Pulmonary artery endothelial cell (primary cell): ENCODE measurements at regions not wholly inside any gene's neighbourhood (a gene's known extent, or its start where the extent isn't known, plus 50 kb on each side); places are given as distances from the start of the nearest gene placed in this dataset.
A peak's percentile ranks its signal among the peaks of the same experiment; 100 is the strongest.

ENCODE experiments used
- DNase-seq: peaks from one replicate; pipeline ENCODE4 v3.0.0-alpha.2; 2011; ENCODE audit warnings: low read depth, low spot score

DNA sequence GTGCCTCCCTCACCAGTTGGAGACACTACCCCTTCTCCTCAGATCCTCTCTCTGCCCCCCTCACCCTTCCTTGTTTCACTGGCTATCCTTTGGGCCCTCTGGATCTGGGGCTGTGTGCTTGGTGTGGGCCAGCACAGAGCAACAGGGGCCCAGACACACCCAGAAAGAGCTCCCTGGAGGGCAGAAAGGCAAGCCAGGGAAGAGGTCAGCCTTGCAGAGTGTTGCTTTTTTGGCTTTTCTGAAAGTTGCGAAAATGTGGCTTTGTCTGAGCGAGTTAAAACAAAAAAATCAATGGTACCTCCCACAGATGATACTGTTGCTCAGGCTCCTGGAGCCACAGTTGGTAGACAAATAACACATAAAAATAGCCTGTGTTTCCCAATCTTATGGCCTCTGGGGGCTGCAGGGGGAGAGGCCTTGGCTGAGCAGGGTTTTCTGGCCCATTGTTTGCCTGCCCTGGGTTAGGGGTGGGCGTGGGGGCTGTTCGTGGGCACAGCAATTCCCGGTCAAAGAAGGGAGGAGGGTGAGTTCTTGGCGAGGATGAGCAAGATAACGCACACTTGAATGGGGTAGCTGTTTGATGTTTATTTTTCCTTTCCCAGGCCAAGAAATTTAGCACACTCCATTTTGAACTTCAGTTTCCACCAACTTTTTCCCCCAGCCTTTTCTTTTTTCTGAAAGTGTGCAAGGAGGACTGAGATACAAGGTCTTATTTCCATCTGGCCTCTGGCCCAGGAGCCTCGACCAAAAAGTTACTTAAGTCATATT lies 167.0 kb upstream of the HAAO start:
- no peak for DNase-seq

DNA sequence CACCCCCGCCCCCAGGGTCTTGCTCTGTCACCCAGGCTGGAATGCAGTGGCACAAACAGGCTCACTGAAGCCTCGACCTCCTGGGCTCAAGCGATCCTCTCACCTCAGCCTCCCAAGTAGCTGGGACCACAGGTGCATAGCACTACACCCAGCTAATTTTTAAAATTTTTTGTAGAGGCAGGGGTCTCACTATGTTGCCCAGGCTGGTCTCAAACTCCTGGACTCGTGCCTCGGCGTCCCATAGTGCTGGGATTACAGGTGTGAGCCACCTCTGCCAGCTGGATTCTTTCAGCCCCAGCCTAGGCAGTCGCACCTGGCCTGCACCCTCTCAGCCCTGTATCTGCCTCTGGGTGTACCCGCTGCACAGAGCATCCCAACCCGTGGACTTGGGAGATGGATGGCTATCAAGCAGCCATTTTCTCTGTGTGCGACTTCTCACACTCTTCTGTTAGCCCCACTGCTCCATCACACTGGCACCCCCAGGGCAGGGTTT lies 166.4 kb upstream of the HAAO start:
- DNase-seq, result no peak

DNA sequence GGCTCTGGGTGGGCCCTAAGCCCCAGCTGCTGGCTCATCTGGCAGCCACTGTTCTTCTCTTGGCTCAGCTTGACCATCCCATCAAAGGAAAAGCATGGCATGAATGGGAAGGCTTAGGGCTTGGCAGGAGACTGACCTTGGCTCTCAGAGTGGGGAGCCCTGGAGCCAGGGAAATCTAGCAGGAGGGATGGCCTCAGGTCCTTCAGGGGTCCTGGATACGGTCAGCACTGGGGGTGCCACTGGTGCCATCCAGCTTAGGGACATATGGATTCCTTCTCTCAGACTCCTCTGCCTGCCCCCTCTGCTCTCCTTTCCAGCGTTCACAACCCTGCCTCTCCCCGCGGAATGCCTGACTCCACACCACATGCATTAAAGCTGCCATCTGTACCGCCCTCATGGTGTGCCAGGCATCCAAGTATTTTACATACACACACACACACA lies 165.5 kb upstream of the HAAO start:
- DNase-seq, result no peak

DNA sequence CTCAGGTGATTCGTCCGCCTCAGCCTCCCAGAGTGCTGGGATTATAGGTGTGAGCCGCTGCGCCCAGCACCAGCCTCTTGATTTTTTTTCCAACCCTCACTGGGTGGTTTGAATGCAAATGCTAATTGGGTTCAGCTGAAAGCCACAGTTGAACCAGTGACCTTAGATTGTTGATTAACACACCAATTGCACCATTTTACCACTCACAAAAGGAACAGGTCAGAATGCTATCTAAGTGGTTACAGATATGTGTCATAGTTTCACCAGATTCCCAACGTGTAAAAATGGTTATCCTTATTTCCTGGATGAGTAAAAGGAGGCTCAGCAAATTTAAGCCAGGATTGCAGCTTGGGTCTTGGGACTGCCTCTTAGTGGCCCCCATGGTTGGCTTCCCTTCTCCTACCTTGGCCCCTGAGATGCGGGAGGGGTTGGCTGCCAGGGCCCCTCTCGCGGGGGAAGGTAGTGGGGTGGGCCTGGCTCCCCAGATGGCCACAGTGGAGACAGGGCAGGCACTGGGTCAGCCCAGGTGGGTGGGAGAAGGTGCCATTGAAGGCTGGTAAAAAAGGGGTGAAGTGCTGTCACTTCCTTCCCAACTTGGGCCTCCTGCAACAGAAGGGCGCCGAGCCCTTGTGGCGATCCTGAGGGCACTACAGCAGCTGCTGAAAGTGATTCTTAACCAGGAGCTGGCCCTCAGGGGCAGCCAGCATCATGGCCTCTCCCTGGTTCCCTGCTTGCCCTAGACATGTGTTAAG lies 164.9 kb upstream of the HAAO start:
- DNase-seq, result no peak

DNA sequence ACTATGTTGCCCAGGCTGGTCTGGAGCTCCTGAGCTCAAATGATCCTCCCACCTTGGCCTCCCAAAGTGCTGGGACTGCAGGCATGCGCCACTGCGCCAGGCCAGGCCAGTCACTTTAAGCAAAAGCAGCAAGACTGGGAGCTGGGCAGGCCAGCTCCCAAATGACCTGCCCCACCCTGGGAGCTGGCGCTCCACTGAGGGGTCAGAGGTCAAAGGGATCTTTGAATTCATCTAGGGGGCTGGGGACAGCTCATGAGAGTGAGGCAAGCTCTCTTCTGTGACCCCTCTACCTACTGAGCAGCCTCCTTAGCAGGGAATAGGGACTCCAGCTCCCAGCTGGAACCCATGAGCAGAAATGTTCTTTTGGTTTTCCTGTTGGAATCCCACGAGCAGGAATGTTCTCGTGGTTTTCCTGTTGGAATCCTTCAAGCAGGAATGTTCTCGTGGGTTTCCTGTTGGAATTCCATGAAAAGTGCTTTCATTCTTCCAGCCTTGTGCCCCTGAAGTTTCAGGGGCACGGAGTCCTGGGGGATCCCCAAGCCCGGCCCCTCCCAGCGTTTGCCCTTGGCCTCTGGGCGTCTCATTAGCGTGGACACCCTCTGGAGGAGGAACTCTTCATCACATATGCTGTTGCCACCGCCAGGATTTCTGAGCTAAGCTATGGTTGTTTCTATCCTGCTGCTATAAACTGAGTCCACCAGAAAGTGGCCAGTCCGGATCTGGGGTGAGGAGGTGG lies 162.0 kb upstream of the HAAO start:
- DNase-seq, result no peak

DNA sequence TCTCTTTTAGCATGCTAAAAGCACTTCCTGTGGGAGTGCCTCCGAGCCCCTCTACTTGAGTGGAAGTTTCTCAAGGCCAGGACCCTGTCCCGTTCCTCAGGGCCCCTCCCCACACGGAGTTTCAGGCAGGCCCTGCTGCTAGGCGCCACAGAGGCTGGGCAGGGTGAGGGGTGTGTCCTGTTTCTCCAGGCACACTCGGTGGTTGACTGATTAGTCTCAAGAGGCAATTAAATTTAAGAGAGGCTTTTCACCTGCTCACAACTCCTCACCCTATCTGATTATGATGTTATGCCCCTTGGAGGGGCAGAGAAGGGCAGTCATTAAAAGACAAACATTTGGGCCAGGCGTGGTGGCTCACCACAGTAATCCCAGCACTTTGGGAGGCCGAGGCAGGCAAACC lies 160.8 kb upstream of the HAAO start:
- DNase-seq, result no peak

DNA sequence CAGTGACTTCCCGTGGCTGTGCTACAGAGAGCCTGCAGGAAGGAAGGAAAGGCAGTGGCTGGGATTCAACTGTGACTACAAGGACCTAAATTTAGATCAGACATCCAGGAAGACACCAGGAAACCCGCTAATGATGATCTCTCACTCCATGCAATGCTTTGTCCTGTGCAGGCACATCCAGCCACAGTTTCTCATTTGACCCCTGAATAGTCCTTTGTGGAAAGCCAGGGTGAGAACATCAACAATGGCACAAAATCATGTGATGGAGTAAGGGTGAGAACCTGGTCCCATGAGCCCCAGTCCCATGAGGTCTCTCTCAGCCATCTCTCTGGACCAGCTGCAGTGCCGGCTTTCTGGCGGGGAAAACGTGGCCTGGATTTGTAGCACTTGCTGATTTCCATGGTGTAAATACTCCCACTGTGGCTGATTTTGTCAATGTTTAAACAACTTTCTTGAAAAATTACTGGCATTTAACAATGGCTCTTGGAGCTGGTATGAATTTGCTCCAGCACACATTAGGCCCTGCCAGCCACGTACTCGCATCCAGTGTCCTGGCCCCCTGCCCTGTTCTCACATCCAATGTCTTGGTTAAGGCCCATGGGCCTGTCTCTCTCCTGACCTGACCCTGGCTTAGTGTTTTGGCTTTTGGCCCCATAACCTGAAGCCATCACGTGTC lies 159.0 kb upstream of the HAAO start:
- peak; percentile 8 for DNase-seq

DNA sequence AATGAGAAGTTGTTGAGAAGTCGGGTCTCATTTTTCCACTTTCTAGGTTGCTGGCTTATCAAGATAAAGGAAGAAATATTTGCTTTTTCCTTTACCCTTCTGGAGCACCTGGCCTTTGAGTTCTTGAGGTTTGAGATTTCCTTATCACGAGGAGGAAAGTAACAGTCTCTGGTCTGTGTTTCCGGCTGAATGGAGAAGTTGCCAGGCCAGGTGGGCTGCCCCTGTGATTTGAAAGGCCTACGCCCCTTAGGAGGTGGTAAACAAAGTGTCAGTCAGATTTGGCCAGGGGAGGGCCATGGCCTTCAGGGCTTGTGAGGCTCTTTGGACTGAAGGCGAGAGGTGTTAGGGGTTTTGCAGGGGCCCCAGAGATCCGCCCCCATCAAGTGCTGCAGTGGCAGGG lies 156.7 kb upstream of the HAAO start:
- DNase-seq, result no peak

DNA sequence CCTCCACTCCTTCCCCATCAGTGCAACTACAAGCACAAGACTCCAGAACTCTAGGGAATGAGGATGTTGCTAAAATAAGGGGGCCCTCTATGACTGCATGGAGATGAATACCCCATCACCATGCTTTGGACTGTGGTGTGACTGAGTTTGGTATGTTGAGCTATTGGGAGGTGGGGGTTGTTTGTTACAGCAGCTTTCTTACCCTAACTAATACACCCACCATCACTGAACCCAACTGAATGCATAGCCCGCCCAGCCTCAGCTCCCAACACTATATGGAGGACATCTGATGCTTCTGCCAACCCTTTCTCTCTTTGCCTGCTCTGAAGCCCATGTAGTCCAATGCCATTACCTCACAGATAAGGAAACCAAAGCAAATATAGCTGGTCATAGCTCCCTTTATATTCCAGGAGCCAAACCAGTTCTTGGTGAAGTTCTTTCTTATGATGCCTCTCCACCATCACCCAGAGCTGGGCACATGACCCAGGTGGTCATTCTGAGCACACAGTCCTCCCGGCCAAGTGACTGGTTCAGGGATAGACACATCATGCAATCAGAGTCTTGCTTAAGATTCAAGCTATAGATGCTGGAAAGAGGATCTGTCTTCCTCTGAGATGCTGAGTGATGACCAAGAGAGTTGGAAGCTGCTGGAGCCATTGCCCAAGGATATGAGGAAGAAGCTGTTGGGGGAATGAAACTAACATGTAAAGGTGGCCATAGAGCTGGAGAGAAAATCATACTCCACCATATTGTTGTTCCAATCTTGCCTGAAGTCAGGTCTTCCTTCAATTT lies 155.6 kb upstream of the HAAO start:
- DNase-seq, result no peak

DNA sequence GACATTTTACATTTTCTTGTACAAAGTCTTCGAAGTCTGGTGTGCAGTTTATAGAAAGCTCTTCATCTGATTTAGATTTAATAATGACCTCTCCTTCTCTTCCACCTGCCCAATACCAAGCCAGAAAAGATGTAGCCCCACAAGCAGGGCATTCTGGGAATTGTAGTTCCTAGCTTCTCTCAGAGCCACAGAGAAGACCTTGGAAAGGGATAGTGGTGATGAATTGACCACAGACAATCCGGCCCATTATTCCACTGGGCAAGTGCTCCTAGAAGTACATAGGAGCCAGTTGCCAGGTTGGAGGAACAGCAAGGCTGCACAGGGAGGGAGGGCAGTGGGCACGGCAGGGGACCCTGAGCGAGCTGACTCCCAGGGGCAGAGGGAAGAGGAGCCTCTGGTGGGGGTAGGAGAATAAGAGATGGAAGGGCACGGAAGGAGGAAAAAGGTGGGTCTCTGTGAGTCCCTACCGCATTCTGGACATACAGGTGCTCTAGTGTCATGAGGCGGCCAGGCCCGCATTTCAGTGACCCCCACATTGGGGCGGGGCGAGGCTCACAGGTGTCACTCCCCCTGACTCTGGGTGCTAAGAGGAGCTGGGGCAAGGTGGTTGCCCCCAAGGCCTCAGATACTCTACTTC lies 152.5 kb upstream of the HAAO start:
- DNase-seq, result no peak

DNA sequence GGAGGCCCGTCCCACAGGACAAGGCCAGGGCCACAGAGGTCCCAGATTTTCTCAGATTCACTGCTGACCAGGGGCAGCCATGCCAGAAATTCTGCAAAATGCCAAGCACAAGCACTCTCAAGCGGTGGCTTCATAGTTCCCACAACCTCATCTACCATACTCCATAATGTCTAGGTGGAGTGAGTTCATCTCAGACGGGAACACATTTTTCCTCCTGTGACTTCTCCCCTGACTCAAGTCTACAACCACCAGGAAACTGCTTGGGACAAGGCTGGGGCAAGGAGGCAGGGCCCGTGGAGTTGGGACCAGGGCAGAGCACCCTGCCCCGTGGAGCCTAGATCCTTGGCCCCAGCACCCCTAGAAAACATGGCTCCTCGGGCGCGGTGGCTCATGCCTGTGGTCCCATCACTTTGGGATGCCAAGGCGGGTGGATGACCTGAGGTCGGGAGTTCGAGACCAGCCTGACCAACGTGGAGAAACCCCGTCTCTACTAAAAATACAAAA lies 150.7 kb upstream of the HAAO start:
- DNase-seq, result no peak

DNA sequence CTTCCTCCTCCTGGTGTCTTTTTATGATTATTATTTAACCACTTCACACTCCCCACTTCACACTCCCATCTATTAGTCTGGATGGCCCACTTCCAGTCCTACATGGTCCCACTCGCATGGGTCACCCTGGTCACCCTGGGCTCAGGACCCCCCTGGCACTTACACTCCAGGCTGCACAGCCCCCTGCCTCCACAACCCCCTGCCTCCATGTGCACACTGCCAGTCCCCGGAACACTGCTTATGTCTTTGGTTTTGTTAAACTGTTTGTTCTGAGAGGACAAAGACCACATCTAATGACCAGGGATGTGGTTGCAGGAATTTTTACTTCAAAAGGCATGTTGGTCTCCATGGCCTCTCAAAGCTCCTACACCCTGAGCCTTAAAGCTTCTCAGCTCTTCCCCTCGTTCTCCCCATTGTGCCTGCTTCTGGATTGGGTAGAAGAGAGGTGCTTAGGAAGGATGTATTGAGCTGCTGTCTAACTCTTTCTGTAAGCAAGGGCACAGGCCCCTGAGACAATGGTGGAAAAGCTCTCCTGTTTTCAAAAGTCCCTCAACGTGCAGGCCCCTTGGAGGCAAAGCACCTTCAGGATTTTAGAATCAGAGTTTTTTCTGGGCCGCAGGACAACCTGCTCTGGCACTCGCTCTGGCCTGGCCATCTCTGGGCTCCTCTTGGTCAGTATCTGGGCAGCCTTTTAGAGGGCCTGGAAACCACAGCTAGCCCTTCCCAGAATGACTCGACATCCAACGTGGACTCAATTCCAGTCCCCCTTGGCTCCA lies 150.0 kb upstream of the HAAO start:
- DNase-seq, result no peak

DNA sequence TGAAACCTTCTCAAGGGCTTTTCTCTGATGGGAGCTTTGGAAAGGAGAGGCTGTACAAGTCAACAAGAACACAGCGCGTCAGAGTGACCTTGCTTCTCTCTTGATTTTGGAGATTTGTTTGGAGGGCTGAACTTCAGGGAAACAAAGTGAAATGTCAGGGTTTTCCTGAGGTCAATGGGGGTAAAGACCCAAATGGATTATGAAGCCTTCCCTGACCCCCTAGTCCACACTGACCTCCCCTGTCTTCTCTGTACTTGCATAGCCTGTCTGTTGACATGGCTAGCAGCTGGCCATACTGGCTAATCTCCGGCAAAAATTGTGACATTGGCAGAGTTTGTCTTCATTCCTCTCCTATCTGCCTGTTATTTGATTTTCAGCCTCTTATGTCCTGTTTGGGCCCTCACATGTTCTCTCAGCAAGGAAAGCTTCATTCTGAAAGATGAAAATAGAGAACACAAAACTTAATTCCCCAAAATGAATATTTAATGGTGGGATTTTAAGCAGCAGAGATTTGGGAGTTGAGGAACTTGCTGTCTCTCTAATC lies 149.3 kb upstream of the HAAO start:
- no peak for DNase-seq

DNA sequence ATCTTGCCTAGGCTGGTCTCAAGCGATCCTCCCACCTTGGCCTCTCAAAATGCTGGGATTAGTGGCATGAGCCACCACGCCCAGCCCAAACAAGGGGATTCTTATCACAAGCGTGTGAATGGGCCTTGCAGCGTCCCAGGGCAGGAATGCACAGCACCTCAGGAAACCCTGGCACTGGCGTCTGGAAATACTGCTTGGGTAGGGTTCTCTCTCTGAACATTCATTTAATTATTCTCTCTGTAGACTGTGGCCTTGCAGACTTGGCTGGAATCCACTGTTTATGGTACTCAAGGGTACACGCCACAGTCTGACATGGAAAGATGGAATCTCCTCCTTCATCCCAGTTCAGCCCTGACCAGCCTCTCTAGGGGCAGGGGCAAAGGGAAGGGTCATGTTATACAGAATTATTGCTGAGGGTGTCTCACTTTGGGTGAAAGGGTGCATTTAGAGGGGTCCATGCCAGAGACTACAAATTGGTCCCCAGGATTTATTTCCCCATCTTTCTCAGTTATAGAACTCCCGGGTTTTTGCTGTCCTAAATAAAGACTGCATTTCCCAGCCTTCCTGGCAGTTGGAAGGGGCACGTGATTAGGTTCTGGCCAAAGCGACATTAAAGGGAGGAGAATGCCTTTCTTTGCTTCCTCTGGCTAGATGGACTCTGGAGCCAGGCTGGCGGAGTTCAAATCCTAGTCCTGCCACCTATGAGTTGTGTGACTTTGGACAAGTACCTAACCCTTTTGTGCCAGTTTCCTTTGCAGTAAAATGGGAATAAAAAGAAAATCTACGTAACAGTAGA lies 147.2 kb upstream of the HAAO start:
- DNase-seq, result no peak

DNA sequence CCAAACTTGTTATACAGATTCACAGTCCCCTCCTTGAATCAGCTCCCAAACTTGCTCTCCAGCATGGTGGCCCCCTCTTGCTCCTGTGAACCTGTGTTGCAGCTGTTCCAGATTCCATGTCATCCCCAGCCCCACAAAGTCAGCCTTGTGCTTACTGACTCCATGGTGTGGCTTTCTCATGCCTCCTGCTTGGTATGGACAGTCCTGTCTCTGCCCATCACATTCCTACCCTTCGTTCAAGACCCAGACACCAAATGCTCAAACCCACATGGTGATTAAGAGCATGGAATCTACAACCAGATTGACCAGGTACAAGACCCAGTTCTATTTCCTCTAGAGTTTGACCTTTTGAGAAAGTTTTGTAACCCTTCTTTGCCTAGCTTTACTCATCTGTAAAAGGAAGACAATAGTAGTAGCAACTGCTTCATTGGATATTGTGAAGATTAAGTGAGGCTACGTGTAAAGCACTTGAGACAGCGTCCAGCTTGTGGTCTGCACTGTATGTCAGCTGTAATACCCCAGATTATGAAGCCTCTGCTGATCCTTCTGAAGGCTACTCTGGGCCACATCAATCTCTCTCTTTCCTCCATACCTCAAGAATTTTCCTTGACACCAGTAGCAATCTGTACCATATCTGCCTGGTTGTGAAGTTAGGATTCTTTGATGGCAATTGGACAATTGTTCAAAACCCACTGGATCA lies 146.4 kb upstream of the HAAO start:
- no peak for DNase-seq

DNA sequence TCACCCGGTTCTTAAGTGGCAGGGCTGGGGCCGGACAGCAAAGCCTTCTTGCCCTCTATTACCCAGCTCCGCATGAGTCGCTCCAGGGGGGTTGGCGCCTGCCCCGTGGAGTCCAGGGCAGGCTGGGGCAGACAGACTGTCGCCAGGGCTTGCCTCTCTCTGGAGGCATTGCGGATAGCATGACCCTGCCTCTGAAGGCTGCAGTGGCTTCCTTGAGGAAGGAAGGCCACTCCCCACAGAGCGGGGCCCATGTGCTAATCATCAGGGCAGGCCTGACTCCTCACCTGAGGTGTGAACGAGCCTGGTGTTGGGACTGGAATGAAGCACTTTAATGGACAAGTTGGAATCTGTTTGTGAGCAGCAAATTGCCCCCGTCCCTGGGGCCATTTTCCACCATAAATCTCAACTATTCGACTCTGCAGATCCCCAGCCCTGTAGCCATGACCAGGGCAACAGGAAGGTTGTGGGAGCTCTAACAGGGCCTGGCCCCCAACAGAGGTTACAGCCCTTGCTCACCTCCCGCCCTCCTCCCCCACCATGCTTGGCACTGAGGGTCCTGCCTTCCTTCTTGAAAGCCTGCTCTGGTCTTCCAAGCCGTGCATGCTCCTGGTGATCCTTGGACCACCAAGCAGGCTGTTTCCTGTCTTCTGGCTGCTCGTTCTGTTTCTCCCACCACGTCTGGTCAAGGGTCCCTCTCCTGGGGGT lies 144.9 kb upstream of the HAAO start:
- DNase-seq, result no peak
